ENCODE measurements at regions not wholly inside any gene's neighbourhood (a gene's known extent, or its start where the extent isn't known, plus 50 kb on each side); places are given as distances from the start of the nearest gene placed in this dataset.
A peak's percentile ranks its signal among the peaks of the same experiment; 100 is the strongest.

DNA sequence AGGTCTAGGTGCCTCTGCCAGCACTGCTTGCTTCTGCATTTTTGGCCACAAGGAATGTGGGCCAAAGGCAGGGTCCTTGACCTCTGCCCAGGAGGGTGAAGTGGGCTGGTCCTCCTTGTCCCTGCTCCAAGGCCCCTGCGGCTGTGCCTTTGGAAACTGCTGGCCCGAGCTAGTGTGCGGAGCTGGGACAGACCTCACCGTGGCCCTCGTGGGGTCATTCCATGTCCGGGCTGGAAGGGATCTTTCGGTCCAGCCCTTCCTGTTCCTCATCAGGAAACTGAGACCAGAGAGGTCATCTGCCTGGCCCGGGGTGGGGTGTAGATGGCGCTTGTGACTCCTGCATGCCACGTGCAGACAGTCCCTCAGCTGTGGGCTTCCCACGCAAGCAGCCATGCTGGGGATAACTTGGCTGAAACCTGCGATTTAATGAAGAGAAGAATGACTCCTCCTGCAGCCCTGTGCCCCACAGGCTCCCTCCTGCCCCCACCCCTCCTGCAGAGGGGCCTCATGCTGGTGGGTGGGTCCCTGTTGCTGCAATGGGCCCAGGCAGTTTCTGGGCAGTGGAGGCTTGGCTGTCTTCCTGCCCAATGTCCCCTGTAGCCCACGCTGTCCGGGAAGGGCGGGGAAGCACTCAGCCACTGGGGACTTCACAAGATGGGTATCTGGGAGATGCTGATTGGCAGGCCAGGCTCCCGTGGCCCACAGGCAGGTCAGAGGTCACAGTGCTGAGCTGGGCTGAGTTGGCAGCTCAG is 245.2 kb downstream of the SEC14L1 start:
- Mint-ChIP-seq H3K27ac (no peak overlapping the region), H3K27me3 (no peaks in the 10 kb centered on the region), H3K36me3 (ENCODE audit: low read depth) (peaks cover 1% of the 10 kb centered on the region), H3K4me1 (peaks cover 43% of the 10 kb centered on the region), H3K9me3 (no peaks in the 10 kb centered on the region), H3K4me3 (no peak overlapping the region)
- POLR2A ChIA-PET = interaction anchor here (0.6 to 1.0 kb wide), 3 partner anchors 62 to 151 kb away, joined by 3 to 8 read pairs (median 3); no protein-coding TSS in a partner anchor
- CTCF ChIA-PET = no interaction called here
- no peak for ATAC-seq (ENCODE audit: low read depth)
- intact Hi-C loops (cut with micrococcal nuclease) = no loop called here
- no peak for DNase-seq
- TF ChIP-seq, protein P1, sequence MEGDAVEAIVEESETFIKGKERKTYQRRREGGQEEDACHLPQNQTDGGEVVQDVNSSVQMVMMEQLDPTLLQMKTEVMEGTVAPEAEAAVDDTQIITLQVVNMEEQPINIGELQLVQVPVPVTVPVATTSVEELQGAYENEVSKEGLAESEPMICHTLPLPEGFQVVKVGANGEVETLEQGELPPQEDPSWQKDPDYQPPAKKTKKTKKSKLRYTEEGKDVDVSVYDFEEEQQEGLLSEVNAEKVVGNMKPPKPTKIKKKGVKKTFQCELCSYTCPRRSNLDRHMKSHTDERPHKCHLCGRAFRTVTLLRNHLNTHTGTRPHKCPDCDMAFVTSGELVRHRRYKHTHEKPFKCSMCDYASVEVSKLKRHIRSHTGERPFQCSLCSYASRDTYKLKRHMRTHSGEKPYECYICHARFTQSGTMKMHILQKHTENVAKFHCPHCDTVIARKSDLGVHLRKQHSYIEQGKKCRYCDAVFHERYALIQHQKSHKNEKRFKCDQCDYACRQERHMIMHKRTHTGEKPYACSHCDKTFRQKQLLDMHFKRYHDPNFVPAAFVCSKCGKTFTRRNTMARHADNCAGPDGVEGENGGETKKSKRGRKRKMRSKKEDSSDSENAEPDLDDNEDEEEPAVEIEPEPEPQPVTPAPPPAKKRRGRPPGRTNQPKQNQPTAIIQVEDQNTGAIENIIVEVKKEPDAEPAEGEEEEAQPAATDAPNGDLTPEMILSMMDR (IDR thresholded peaks at IDR 0.05) = no peak

DNA sequence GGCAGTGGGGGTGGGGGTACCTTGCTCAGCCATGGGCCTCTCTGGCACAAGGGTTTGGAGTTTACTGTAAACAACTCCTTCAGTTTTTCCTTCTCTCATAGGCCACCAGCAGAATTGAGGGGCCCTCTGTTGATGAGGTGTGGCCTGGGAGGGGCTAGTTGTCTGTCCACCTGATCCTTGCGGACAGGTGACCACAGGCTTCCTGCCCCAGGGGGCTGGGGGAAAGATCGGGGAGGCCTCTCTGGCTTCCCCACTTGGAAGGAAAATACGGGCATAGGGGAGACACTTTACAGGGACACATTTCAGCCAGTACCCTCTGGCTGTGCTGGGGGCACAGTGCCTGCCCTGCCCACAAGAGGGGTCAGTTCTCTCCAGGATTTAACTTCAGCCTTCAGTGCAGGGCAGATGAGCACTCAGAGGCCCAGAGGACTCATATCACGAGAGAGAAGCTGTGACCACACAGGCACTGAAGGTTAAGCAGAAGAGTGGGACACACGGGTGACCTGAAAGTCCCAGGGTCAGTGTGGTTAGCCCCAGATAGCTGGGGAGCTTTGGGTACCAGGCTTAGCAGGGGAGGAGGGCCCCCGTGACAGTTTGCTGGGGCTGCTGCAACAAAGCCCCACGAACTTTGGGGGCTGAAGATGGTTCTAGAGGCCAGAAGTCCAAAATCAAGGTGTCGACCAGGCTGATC is 245.9 kb downstream of the SEC14L1 start:
- Mint-ChIP-seq H3K4me3 (no peak overlapping the region), H3K27me3 (no peaks in the 10 kb centered on the region), H3K9me3 (no peaks in the 10 kb centered on the region), H3K36me3 (ENCODE audit: low read depth) (peaks cover 1% of the 10 kb centered on the region), H3K27ac (no peak overlapping the region), H3K4me1 (peaks cover 47% of the 10 kb centered on the region)
- ATAC-seq (ENCODE audit: low read depth) (no peak), DNase-seq (no peak)
- intact Hi-C loops (cut with micrococcal nuclease) = no loop called here
- ChIA-PET POLR2A (interaction anchor here (1.0 to 1.1 kb wide), 2 partner anchors 12 to 61 kb away, joined by 3 read pairs; no protein-coding TSS in a partner anchor), CTCF (no interaction called here)
- TF ChIP-seq, protein P1 (IDR thresholded peaks at IDR 0.05) = no peak

DNA sequence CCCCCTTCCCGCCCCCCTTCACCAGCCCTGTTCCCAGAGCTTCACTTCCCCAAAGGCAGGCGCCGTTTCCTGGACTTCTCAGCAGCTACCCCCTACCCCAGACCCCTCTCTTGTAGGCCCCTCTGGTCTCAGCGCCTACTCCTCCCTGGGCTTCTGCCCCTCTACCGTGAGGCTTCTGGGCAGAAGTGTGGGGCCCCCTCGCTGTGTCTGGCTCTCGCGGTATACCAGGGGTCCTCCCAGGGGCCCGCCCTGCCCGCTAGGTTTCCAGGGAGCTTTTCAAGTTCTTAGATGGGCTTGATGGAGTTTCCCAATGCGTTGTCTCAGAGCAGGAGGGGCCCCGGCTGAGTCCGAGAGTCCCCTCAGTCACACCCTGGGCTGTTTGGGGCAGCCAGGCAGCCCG is 247.1 kb downstream of the SEC14L1 start:
- no peaks in the 10 kb centered on the region for H3K27me3 Mint-ChIP-seq
- POLR2A ChIA-PET = interaction anchor here (1.1 kb wide), 1 partner anchor 13 kb away, joined by 3 read pairs; no protein-coding TSS in a partner anchor
- no peak overlapping the region for H3K27ac Mint-ChIP-seq
- ATAC-seq (ENCODE audit: low read depth) (no peak), DNase-seq (no peak)
- H3K9me3 Mint-ChIP-seq = no peaks in the 10 kb centered on the region
- CTCF ChIA-PET = interaction anchor here (1.4 kb wide), 1 partner anchor 56 kb away, joined by 3 read pairs; no protein-coding TSS in a partner anchor
- peaks cover 46% of the 10 kb centered on the region for H3K4me1 Mint-ChIP-seq
- TF ChIP-seq, protein P1 (IDR thresholded peaks at IDR 0.05) = no peak
- intact Hi-C loops (cut with micrococcal nuclease) = no loop called here
- H3K36me3 Mint-ChIP-seq (ENCODE audit: low read depth) = peaks cover 1% of the 10 kb centered on the region
- H3K4me3 Mint-ChIP-seq = no peak overlapping the region

DNA sequence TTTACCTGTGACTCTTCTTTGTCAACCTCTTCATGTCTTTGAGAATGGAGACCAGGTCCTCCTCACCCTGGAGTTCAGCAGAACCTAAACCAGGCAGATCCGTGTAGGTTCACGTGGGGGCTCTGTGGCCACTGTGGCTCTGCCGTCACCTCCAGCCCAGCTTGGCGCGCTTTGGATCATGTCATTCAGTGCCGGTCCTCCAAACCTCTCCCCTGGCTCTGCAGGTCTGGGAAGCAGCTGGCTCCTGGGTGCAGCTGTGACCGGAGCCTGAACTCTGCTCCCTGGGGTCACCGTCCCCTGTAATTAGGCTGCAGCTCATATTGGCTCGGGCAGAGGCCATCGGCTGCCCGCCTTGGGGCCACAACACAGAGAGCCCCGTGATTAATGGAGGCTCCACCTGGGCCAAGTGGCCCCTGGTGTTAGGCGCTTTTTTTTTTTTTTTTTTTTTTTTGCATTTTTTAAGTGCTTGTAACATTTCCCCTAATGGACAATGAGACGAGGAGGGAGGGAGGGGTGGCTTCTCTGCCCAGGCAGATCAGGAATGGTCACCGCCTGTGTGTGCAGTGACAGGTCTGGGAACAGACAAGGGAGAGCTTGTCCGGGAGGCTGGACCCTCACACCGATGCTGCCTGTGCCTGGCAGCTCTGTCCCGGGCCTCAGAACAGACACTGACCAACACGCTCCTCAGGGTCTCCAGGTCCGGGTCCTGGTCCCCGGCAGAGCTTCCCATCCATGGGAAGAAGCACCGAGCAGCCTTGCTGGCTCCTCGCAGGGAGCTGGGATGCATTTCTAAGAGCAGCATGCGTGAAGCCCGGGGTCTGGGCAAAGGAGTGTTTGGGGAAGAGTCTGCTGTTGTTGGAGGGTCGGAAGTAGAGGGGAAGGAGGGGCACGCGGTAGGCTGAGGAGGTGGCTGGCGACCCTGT is 247.9 kb downstream of the SEC14L1 start:
- no peaks in the 10 kb centered on the region for H3K27me3 Mint-ChIP-seq
- H3K4me3 Mint-ChIP-seq = peak overlapping the region; percentile 46
- intact Hi-C loops (cut with micrococcal nuclease) = no loop called here
- CTCF ChIA-PET = interaction anchor here (1.3 to 1.4 kb wide), 3 partner anchors 12 to 106 kb away, joined by 3 to 8 read pairs (median 7); no protein-coding TSS in a partner anchor
- POLR2A ChIA-PET = interaction anchor here (0.9 to 2.2 kb wide), 6 partner anchors 14 to 65 kb away, joined by 3 to 30 read pairs (median 4); no protein-coding TSS in a partner anchor
- H3K9me3 Mint-ChIP-seq = no peaks in the 10 kb centered on the region
- no peak for ATAC-seq (ENCODE audit: low read depth)
- no peak for DNase-seq
- peaks cover 43% of the 10 kb centered on the region for H3K4me1 Mint-ChIP-seq
- peak overlapping the region; percentile 80 for H3K27ac Mint-ChIP-seq
- peaks cover 1% of the 10 kb centered on the region for H3K36me3 Mint-ChIP-seq (ENCODE audit: low read depth)
- TF ChIP-seq, protein P1 (IDR thresholded peaks at IDR 0.05) = no peak

Data from activated B cell treated with CpG ODN at 0.5 μM for 24 hours (primary cell).